ENCODE measurements at regions not wholly inside any gene's neighbourhood (a gene's known extent, or its start where the extent isn't known, plus 50 kb on each side); places are given as distances from the start of the nearest gene placed in this dataset.

DNA sequence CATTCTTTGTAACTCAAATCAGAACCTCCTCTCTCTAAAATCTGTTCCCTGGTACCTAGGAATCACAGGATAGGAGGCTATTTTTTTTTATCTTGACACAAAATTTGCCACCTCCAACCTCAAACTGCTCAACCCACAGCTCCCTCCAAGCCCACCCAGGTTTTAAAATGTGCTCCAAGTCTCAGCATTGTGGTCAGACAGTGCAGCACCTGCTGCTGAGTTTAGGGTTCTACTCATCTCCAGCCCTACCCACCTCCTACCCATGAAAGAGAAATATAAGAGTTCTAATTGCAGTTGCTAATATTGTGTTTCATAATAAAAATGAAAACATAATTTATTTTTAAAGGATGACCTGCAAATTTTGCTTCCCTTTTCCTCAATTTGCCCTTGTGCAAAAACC lies 496.5 kb downstream of the MAFB start:
- TF ChIP-seq, protein P1, sequence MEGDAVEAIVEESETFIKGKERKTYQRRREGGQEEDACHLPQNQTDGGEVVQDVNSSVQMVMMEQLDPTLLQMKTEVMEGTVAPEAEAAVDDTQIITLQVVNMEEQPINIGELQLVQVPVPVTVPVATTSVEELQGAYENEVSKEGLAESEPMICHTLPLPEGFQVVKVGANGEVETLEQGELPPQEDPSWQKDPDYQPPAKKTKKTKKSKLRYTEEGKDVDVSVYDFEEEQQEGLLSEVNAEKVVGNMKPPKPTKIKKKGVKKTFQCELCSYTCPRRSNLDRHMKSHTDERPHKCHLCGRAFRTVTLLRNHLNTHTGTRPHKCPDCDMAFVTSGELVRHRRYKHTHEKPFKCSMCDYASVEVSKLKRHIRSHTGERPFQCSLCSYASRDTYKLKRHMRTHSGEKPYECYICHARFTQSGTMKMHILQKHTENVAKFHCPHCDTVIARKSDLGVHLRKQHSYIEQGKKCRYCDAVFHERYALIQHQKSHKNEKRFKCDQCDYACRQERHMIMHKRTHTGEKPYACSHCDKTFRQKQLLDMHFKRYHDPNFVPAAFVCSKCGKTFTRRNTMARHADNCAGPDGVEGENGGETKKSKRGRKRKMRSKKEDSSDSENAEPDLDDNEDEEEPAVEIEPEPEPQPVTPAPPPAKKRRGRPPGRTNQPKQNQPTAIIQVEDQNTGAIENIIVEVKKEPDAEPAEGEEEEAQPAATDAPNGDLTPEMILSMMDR (IDR thresholded peaks at IDR 0.05): no peak
- TF ChIP-seq POLR2A (IDR thresholded peaks at IDR 0.05): no peak
